ENCODE measurements at regions not wholly inside any gene's neighbourhood (a gene's known extent, or its start where the extent isn't known, plus 50 kb on each side); places are given as distances from the start of the nearest gene placed in this dataset.

GRCh38 chr12:44961887-44962286, 85.8 kb upstream of the NELL2 start:
- H3K4me3 ChIP-seq (ENCODE audit: severe bottlenecking), result no peak overlapping the region
- no peak for DNase-seq (ENCODE audit: low spot score)
- no peaks in the 10 kb centered on the region for H3K9me3 ChIP-seq (ENCODE audit: severe bottlenecking)
- TF ChIP-seq, protein P1, sequence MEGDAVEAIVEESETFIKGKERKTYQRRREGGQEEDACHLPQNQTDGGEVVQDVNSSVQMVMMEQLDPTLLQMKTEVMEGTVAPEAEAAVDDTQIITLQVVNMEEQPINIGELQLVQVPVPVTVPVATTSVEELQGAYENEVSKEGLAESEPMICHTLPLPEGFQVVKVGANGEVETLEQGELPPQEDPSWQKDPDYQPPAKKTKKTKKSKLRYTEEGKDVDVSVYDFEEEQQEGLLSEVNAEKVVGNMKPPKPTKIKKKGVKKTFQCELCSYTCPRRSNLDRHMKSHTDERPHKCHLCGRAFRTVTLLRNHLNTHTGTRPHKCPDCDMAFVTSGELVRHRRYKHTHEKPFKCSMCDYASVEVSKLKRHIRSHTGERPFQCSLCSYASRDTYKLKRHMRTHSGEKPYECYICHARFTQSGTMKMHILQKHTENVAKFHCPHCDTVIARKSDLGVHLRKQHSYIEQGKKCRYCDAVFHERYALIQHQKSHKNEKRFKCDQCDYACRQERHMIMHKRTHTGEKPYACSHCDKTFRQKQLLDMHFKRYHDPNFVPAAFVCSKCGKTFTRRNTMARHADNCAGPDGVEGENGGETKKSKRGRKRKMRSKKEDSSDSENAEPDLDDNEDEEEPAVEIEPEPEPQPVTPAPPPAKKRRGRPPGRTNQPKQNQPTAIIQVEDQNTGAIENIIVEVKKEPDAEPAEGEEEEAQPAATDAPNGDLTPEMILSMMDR (IDR thresholded peaks at IDR 0.05; ENCODE audit: poor library complexity, severe bottlenecking), result no peak
- ATAC-seq (ENCODE audit: low read depth), result no peak
- no peaks in the 10 kb centered on the region for H3K4me1 ChIP-seq (ENCODE audit: insufficient read depth, poor library complexity, severe bottlenecking)
- peaks cover 4% of the 10 kb centered on the region for H3K27me3 ChIP-seq (ENCODE audit: insufficient read depth, poor library complexity, severe bottlenecking)
- no peak overlapping the region for H3K27ac ChIP-seq (ENCODE audit: poor library complexity, severe bottlenecking)
- no peaks in the 10 kb centered on the region for H3K36me3 ChIP-seq (ENCODE audit: low read depth)

DNA sequence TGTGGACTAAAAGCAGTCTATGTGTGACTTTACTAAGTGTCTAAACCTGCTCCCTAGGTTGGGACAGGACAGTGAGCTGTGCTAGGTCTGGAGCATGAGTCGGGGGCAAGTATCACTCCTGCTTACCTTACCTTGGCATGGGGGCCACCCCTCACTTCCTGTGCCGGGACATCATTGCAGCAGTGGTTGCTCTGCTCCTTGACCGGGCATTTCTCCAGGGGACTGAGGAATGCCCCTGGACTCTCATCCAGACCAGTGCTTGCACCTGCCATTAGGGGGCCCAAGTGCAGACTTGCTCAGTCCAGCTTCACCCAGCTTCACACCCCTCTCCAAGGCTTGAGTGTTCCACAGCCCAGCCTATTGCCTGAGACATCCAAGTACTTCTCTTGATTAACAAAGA, 84.7 kb upstream of the NELL2 start:
- TF ChIP-seq, protein P1 (IDR thresholded peaks at IDR 0.05; ENCODE audit: poor library complexity, severe bottlenecking), result no peak
- no peak for ATAC-seq (ENCODE audit: low read depth)
- DNase-seq (ENCODE audit: low spot score), result no peak

GRCh38 chr12:44960423-44960822, 84.3 kb upstream of the NELL2 start:
- Histone ChIP-seq H3K9me3 (ENCODE audit: severe bottlenecking) (no peaks in the 10 kb centered on the region), H3K4me1 (ENCODE audit: insufficient read depth, poor library complexity, severe bottlenecking) (no peaks in the 10 kb centered on the region), H3K4me3 (ENCODE audit: severe bottlenecking) (no peak overlapping the region), H3K27ac (ENCODE audit: poor library complexity, severe bottlenecking) (no peak overlapping the region), H3K27me3 (ENCODE audit: insufficient read depth, poor library complexity, severe bottlenecking) (peaks cover 4% of the 10 kb centered on the region), H3K36me3 (ENCODE audit: low read depth) (no peaks in the 10 kb centered on the region)
- TF ChIP-seq, protein P1 (IDR thresholded peaks at IDR 0.05; ENCODE audit: poor library complexity, severe bottlenecking), result no peak
- DNase-seq (ENCODE audit: low spot score), result no peak
- no peak for ATAC-seq (ENCODE audit: low read depth)

More for the DNA sequence above, 84.7 kb upstream of the NELL2 start:
- no peaks in the 10 kb centered on the region for H3K9me3 ChIP-seq (ENCODE audit: severe bottlenecking)
- H3K27me3 ChIP-seq (ENCODE audit: insufficient read depth, poor library complexity, severe bottlenecking), result peaks cover 4% of the 10 kb centered on the region
- no peak overlapping the region for H3K4me3 ChIP-seq (ENCODE audit: severe bottlenecking)
- no peaks in the 10 kb centered on the region for H3K36me3 ChIP-seq (ENCODE audit: low read depth)
- no peak overlapping the region for H3K27ac ChIP-seq (ENCODE audit: poor library complexity, severe bottlenecking)
- H3K4me1 ChIP-seq (ENCODE audit: insufficient read depth, poor library complexity, severe bottlenecking), result no peaks in the 10 kb centered on the region

DNA sequence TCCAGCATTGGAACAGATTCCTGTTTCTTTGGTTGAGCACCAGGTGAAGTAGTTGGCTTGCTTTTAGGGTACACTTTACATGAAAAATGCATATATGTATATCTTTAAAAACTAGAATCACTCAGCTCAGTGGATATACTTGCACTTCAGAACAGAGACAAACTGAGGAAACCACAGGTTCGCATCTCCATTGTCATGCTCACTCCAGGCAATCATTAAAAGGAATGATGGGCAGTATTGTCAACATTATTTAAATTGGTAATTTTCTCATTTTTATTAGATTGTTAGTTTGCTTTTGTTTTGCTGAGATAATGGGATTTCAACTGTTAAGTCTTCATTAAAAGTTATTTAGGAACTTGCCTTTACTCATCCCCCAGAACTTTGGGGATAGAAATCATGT, 71.0 kb upstream of the NELL2 start:
- Histone ChIP-seq H3K9me3 (ENCODE audit: severe bottlenecking) (no peaks in the 10 kb centered on the region), H3K27me3 (ENCODE audit: insufficient read depth, poor library complexity, severe bottlenecking) (no peaks in the 10 kb centered on the region), H3K4me3 (ENCODE audit: severe bottlenecking) (no peak overlapping the region), H3K27ac (ENCODE audit: poor library complexity, severe bottlenecking) (no peak overlapping the region), H3K4me1 (ENCODE audit: insufficient read depth, poor library complexity, severe bottlenecking) (no peaks in the 10 kb centered on the region), H3K36me3 (ENCODE audit: low read depth) (no peaks in the 10 kb centered on the region)
- TF ChIP-seq, protein P1 (IDR thresholded peaks at IDR 0.05; ENCODE audit: poor library complexity, severe bottlenecking), result no peak
- DNase-seq (ENCODE audit: low spot score) (no peak), ATAC-seq (ENCODE audit: low read depth) (no peak)

GRCh38 chr12:44942714-44943113, 66.6 kb upstream of the NELL2 start:
- DNase-seq (ENCODE audit: low spot score), result no peak
- H3K9me3 ChIP-seq (ENCODE audit: severe bottlenecking), result no peaks in the 10 kb centered on the region
- no peak for ATAC-seq (ENCODE audit: low read depth)
- no peak overlapping the region for H3K27ac ChIP-seq (ENCODE audit: poor library complexity, severe bottlenecking)
- no peaks in the 10 kb centered on the region for H3K27me3 ChIP-seq (ENCODE audit: insufficient read depth, poor library complexity, severe bottlenecking)
- H3K4me3 ChIP-seq (ENCODE audit: severe bottlenecking), result no peak overlapping the region
- H3K36me3 ChIP-seq (ENCODE audit: low read depth), result no peaks in the 10 kb centered on the region
- TF ChIP-seq, protein P1 (IDR thresholded peaks at IDR 0.05; ENCODE audit: poor library complexity, severe bottlenecking), result no peak
- H3K4me1 ChIP-seq (ENCODE audit: insufficient read depth, poor library complexity, severe bottlenecking), result no peaks in the 10 kb centered on the region
